MM.1S (cell line): ENCODE measurements at regions not wholly inside any gene's neighbourhood (a gene's known extent, or its start where the extent isn't known, plus 50 kb on each side); places are given as distances from the start of the nearest gene placed in this dataset.

Source experiments
- DNase-seq: peaks from one replicate; pipeline ENCODE4 v3.0.0-alpha.2; 2015
- H2AFZ ChIP-seq: fragments of 300-600 bp; sonication (generic); 2 replicates; pipeline ENCODE4 v1.6.0; 2016; ENCODE audit warnings: antibody characterized with exemption, low read length
- H3F3A ChIP-seq: fragments of 300-600 bp; sonication (generic); 2 replicates; pipeline ENCODE4 v1.6.1; 2016; ENCODE audit warnings: mild to moderate bottlenecking, antibody characterized with exemption, low read length, moderate library complexity, mixed read lengths; ENCODE audit not compliant: insufficient read depth
- H3K27ac ChIP-seq: fragments of 300-600 bp; sonication (generic); 2 replicates; pipeline ENCODE4 v1.5.1; 2016; ENCODE audit warnings: mild to moderate bottlenecking, low read length
- H3K27me3 ChIP-seq: fragments of 300-600 bp; sonication (generic); replicated peaks from 2 replicates; pipeline ENCODE4 v1.6.0; 2016; ENCODE audit warnings: low read length; ENCODE audit not compliant: insufficient read depth
- H3K36me3 ChIP-seq: fragments of 300-600 bp; sonication (generic); replicated peaks from 2 replicates; pipeline ENCODE4 v1.6.1; 2016; ENCODE audit warnings: mild to moderate bottlenecking, low read length, mixed read lengths; ENCODE audit not compliant: insufficient read depth
- H3K4me1 ChIP-seq: fragments of 300-600 bp; sonication (generic); 2 replicates; pipeline ENCODE4 v1.6.1; 2016; ENCODE audit warnings: low read length, mixed read lengths
- H3K4me2 ChIP-seq: fragments of 300-600 bp; sonication (generic); 2 replicates; pipeline ENCODE4 v1.6.0; 2016; ENCODE audit warnings: low read depth, low read length
- H3K4me3 ChIP-seq: fragments of 300-600 bp; sonication (generic); 2 replicates; pipeline ENCODE4 v1.5.1; 2016; ENCODE audit warnings: low read length, mixed read lengths
- H3K79me2 ChIP-seq: fragments of 300-600 bp; sonication (generic); 2 replicates; pipeline ENCODE4 v1.6.1; 2016; ENCODE audit warnings: mixed run types, low read length, mixed read lengths
- H3K9ac ChIP-seq: fragments of 300-600 bp; sonication (generic); 2 replicates; pipeline ENCODE4 v1.6.1; 2016; ENCODE audit warnings: low read length, mixed read lengths
- H3K9me2 ChIP-seq: fragments of 300-600 bp; sonication (generic); replicated peaks from 2 replicates; pipeline ENCODE4 v1.6.1; 2016; ENCODE audit warnings: mild to moderate bottlenecking, low read length, mixed read lengths; ENCODE audit not compliant: insufficient read depth
- H3K9me3 ChIP-seq: fragments of 300-600 bp; sonication (generic); replicated peaks from 2 replicates; pipeline ENCODE4 v1.6.1; 2016; ENCODE audit warnings: mild to moderate bottlenecking, low read length, mixed read lengths; ENCODE audit not compliant: insufficient read depth
- H4K20me1 ChIP-seq: fragments of 300-600 bp; sonication (generic); 2 replicates; pipeline ENCODE4 v1.6.1; 2016; ENCODE audit warnings: mild to moderate bottlenecking, low read length, moderate library complexity, mixed read lengths; ENCODE audit not compliant: insufficient read depth
- CTCF ChIP-seq: fragments of 300-600 bp; sonication (generic); IDR thresholded peaks from 2 replicates; pipeline ENCODE4 v1.5.1; 2016; ENCODE audit warnings: antibody characterized with exemption, low read length, mixed read lengths
- EZH2 ChIP-seq: fragments of 300-600 bp; sonication (generic); optimal IDR thresholded peaks from 2 replicates; pipeline ENCODE3; 2017; ENCODE audit warnings: low read depth, mild to moderate bottlenecking, antibody characterized with exemption, low read length, mixed read lengths
- EZH2phosphoT487 ChIP-seq: fragments of 300-600 bp; sonication (generic); IDR thresholded peaks from 2 replicates; pipeline ENCODE4 v1.6.1; 2018; ENCODE audit warnings: antibody characterized with exemption, low read length

DNA sequence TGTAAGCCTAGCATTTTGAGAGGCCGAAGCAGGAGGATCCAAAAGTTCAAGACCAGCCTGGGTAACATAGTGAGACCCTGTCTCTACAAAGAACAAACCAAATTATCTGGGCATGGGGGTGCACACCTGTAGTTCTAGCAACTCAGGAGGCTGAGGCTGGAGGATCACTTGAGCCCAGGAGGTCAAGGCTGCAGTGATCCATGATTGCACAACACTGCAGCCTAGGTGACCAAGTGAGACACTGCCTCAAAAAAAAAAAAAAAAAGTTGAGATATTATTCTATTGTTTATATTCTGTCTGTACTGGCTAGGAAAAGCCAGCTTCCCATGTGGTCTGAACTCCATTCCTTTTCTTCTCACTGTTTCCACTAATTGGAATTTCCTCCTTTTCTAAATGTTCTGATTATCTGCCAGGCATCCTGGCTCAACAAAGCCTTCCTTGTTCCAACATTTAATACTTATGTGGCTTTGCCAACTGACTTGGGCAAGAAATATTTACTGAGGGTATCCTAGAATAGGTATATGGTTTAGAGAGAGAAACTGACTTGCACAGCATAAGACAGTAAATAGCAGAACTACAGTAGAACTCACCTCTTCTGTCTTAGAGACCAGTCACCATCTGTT, 175.2 kb upstream of the ADAMTS3 start:
- TF ChIP-seq EZH2phosphoT487: no peak
- no peak for TF ChIP-seq CTCF
- no peak for TF ChIP-seq EZH2
- H3K36me3 ChIP-seq: no peaks in the 10 kb centered on the region
- no peak overlapping the region for H2AFZ ChIP-seq
- no peaks in the 10 kb centered on the region for H3K79me2 ChIP-seq
- no peaks in the 10 kb centered on the region for H3K4me1 ChIP-seq
- H3K9me3 ChIP-seq: no peaks in the 10 kb centered on the region
- no peak overlapping the region for H3K9ac ChIP-seq
- DNase-seq: no peak
- no peak overlapping the region for H3K4me3 ChIP-seq
- H4K20me1 ChIP-seq: no peaks in the 10 kb centered on the region
- no peaks in the 10 kb centered on the region for H3K9me2 ChIP-seq
- H3K27me3 ChIP-seq: no peaks in the 10 kb centered on the region
- no peaks in the 10 kb centered on the region for H3F3A ChIP-seq
- H3K4me2 ChIP-seq: no peak overlapping the region
- H3K27ac ChIP-seq: no peak overlapping the region

DNA sequence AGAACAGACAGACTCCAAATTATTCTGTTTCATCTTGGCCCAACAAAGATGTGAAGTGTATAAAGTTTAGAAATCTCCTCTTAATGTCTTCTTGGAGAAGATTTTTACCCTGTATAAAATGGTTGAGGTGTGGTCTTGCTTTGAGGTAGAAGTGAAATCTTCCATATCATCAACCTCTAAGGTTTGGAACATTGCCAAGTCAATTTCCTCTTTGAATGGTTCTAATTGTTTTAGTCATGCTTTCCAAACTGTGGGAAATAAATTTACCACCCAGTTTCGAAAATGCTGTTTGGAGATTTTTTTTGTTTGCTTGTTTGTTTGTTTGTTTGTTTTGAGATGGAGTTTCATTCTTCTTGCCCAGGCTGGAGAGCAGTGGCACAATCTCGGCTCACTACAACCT, 174.1 kb upstream of the ADAMTS3 start:
- Histone ChIP-seq H3K27me3 (no peaks in the 10 kb centered on the region), H3K27ac (no peak overlapping the region), H3K9me2 (no peaks in the 10 kb centered on the region), H4K20me1 (no peaks in the 10 kb centered on the region), H3K79me2 (no peaks in the 10 kb centered on the region), H2AFZ (no peak overlapping the region), H3F3A (no peaks in the 10 kb centered on the region), H3K4me1 (no peaks in the 10 kb centered on the region), H3K9me3 (no peaks in the 10 kb centered on the region), H3K36me3 (no peaks in the 10 kb centered on the region), H3K4me2 (no peak overlapping the region), H3K4me3 (no peak overlapping the region), H3K9ac (no peak overlapping the region)
- no peak for TF ChIP-seq EZH2phosphoT487
- TF ChIP-seq CTCF: no peak
- no peak for TF ChIP-seq EZH2
- no peak for DNase-seq

DNA sequence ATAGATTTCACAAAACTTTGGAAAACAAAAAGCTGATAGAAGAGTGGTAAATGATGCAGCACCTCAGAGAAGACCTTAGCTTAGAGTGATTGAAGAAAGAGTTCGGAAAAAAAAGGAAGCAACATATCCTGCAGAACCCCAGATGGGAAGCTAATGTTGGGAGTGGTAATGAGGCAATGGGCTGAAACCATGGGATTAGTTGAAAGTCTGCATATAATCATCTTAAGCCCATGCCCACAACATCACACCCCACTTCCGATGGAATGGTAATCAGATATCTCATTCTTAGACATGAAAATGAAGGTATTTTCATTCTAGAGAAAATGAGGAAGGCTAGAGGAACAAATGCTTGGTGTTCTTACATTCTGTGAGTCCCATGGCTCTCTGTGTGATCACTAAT, 146.3 kb upstream of the ADAMTS3 start:
- H3K27me3 ChIP-seq: no peaks in the 10 kb centered on the region
- no peaks in the 10 kb centered on the region for H3K4me1 ChIP-seq
- H3K4me3 ChIP-seq: no peak overlapping the region
- H2AFZ ChIP-seq: no peak overlapping the region
- H3K4me2 ChIP-seq: no peak overlapping the region
- no peak overlapping the region for H3K9ac ChIP-seq
- TF ChIP-seq CTCF (no peak), EZH2phosphoT487 (no peak)
- H3K9me2 ChIP-seq: no peaks in the 10 kb centered on the region
- no peak overlapping the region for H3K27ac ChIP-seq
- no peaks in the 10 kb centered on the region for H3F3A ChIP-seq
- no peaks in the 10 kb centered on the region for H3K36me3 ChIP-seq
- no peaks in the 10 kb centered on the region for H3K9me3 ChIP-seq
- H3K79me2 ChIP-seq: no peaks in the 10 kb centered on the region
- H4K20me1 ChIP-seq: no peaks in the 10 kb centered on the region
- DNase-seq: no peak
